GM12891 (cell line): ENCODE measurements at regions not wholly inside any gene's neighbourhood (a gene's known extent, or its start where the extent isn't known, plus 50 kb on each side); places are given as distances from the start of the nearest gene placed in this dataset.
"Not testable (repeated sequence)": the region's sequence is repeated elsewhere in the genome, so short reads cannot be mapped to it uniquely, and the experiment has no call there.

Experiments
- POLR2A ChIP-seq: IDR thresholded peaks from 2 replicates; pipeline ENCODE4 v1.6.1; 2011; ENCODE audit warnings: low read depth, low read length, control low read depth
- POLR2AphosphoS5 ChIP-seq: IDR thresholded peaks from 2 replicates; pipeline ENCODE4 v1.6.1; 2011; ENCODE audit warnings: low read depth, low read length, control low read depth
- POU2F2 ChIP-seq: IDR thresholded peaks from 2 replicates; pipeline ENCODE4 v1.6.1; 2011; ENCODE audit warnings: low read depth, mild to moderate bottlenecking, control low read depth, low read length, moderate library complexity

GRCh38 chr16:21511315-21512210, 87.8 kb upstream of the METTL9 start:
- TF ChIP-seq POLR2AphosphoS5, POLR2A, POU2F2: not testable (repeated sequence)
